ENCODE measurements at regions not wholly inside any gene's neighbourhood (a gene's known extent, or its start where the extent isn't known, plus 50 kb on each side); places are given as distances from the start of the nearest gene placed in this dataset.

DNA sequence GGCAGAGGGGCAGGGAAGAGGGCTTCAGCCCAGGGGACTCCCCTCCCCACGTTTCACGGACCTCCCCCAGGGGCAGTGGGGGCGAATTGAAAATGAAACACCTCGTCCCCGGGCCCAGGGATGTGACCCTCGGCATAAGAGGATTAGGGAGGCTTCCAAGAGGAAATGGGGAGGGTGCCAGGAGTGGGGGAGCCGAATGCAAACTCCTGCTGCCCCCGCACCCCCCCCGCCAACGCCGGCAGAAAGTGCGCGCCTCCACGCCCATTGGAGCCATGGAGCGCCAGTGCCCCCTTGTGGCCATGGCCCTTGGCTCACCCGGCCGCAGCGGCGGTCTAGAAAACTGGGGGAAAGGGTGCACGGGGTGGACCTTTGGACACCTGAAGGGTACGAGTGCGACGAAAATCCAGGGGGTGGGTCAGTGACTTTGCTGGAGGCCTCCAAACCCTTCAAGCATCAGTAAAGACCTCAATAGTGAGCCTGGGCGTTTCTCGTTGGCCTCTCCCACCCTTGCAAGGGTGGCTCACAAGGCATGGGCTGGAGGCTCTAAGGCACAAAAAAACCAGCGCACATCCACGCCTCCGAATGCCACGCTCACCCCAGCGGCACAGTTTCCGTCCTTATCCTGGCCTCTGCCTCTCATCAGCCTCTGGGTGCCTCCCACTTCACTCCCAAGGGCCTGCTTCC is 120.8 kb upstream of the PJA1 start (continued):
- TF ChIP-seq, protein P1, sequence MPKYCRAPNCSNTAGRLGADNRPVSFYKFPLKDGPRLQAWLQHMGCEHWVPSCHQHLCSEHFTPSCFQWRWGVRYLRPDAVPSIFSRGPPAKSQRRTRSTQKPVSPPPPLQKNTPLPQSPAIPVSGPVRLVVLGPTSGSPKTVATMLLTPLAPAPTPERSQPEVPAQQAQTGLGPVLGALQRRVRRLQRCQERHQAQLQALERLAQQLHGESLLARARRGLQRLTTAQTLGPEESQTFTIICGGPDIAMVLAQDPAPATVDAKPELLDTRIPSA (CRISPR knock-in tag; IDR thresholded peaks at IDR 0.05; ENCODE audit: borderline replicate concordance): no peak
- TF ChIP-seq XRCC5 (optimal IDR thresholded peaks at IDR 0.05; ENCODE audit: low read length): no peak
- TF ChIP-seq MYPOP (CRISPR knock-in tag; IDR thresholded peaks at IDR 0.05): no peak
- no peak for TF ChIP-seq ATAD3A (CRISPR knock-in tag; IDR thresholded peaks at IDR 0.05)
- TF ChIP-seq HNF4A (CRISPR knock-in tag; IDR thresholded peaks at IDR 0.05): peak; percentile 18; the same call in 1 of the 2 replicates
- TF ChIP-seq, protein P2, sequence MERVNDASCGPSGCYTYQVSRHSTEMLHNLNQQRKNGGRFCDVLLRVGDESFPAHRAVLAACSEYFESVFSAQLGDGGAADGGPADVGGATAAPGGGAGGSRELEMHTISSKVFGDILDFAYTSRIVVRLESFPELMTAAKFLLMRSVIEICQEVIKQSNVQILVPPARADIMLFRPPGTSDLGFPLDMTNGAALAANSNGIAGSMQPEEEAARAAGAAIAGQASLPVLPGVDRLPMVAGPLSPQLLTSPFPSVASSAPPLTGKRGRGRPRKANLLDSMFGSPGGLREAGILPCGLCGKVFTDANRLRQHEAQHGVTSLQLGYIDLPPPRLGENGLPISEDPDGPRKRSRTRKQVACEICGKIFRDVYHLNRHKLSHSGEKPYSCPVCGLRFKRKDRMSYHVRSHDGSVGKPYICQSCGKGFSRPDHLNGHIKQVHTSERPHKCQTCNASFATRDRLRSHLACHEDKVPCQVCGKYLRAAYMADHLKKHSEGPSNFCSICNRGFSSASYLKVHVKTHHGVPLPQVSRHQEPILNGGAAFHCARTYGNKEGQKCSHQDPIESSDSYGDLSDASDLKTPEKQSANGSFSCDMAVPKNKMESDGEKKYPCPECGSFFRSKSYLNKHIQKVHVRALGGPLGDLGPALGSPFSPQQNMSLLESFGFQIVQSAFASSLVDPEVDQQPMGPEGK (CRISPR knock-in tag; IDR thresholded peaks at IDR 0.05): peak; percentile 77

DNA sequence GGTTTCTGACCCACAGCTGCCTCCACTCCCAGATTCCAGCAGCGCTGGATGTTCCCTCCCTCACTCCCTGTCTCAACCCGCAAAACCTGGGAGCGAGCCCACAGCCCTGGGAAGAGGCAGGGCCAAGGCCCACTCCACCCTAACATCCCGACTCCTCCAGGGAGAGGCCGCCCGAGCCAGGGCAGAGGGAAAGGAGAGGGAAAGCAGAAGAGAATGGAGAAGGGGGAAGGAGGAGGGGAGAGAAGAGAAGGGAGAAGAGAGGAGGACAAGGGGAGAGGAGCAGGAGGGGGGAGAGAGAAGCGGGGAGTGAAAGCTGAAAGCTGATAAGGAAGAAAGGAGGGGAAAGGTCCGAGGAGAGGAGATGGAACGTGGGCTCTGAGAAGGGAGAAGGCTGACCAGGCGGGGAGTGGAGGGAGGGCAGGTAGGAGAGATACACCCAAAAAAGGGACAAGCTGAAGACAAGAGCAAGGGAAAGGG is 120.2 kb upstream of the PJA1 start:
- peak overlapping the region; percentile 53; the same call in 1 of the 2 replicates for H3K4me2 ChIP-seq (ENCODE audit: low read depth, low read length)
- H3K9ac ChIP-seq (ENCODE audit: insufficient read depth, low read depth, low read length): no peak overlapping the region
- FAIRE-seq (no peak), DNase-seq (ENCODE audit: low spot score) (no peak), ATAC-seq (no peak)
- no peak overlapping the region; a peak in 1 of 6 replicates for H3K4me3 ChIP-seq (replicated peaks in 1 of 3; ENCODE audit: insufficient read depth in 1 of 3, low read depth in 2 of 3, low read length in 3 of 3)
- no peaks in the 10 kb centered on the region for H3K79me2 ChIP-seq (ENCODE audit: insufficient read depth, low read length)
- ChIA-PET CTCF (ENCODE audit: low intra/inter-chr PET ratio, low total read pairs) (interaction anchor here (1.0 to 1.1 kb wide), 2 partner anchors 192 to 458 kb away, joined by 3 read pairs; no protein-coding TSS in a partner anchor), POLR2A (no interaction called here)
- WGBS (ENCODE audit: low lambda C conversion rate): 31% methylated on average over 9 of the region's 10 CpGs
- peaks cover 32% of the 10 kb centered on the region for H3K4me1 ChIP-seq (ENCODE audit: insufficient read depth, low read length)
- H3K27me3 ChIP-seq (ENCODE audit: control insufficient read depth in 1 of 2, insufficient read depth in 2 of 2, low read length in 2 of 2): no peaks in the 10 kb centered on the region
- intact Hi-C loops (cut with micrococcal nuclease; ENCODE audit: unreplicated experiment) (loop anchor here (5.0 kb wide), 1 partner anchor 553 kb away; no protein-coding TSS in a partner anchor), in situ Hi-C loops (cut with HindIII; ENCODE audit: extremely low pct_ligation_motif_present, low pct_unique_long_range_greater_than_20kb) (no loop called here)
- BruUV-seq (replicated peaks): no TSS peak
- no peak overlapping the region for H2AFZ ChIP-seq (ENCODE audit: low read length)
- H3K36me3 ChIP-seq (replicated peaks in 1 of 2; ENCODE audit: control insufficient read depth in 1 of 2, insufficient read depth in 2 of 2, low read length in 2 of 2): no peaks in the 10 kb centered on the region
- H3K9me3 ChIP-seq (ENCODE audit: low read length): no peaks in the 10 kb centered on the region
- no peaks in the 10 kb centered on the region for H4K20me1 ChIP-seq (ENCODE audit: insufficient read depth, low read length)
- no peak overlapping the region for H3K27ac ChIP-seq (ENCODE audit: extremely low read length, insufficient read depth, low read length)
- TF ChIP-seq FOXK1 (CRISPR knock-in tag; IDR thresholded peaks at IDR 0.05; ENCODE audit: borderline replicate concordance, low read depth) (no peak), TP53 (CRISPR knock-in tag; conservative IDR thresholded peaks at IDR 0.05) (no peak), HMGXB3 (CRISPR knock-in tag; IDR thresholded peaks at IDR 0.05; ENCODE audit: borderline replicate concordance) (no peak), ZNF121 (CRISPR knock-in tag; IDR thresholded peaks at IDR 0.05) (no peak), CAMTA2 (CRISPR knock-in tag; IDR thresholded peaks at IDR 0.05; ENCODE audit: borderline replicate concordance) (no peak), CEBPG (CRISPR knock-in tag; IDR thresholded peaks at IDR 0.05) (no peak), MAFG (CRISPR knock-in tag; IDR thresholded peaks at IDR 0.05) (no peak), RFX1 (IDR thresholded peaks at IDR 0.05) (no peak), SIN3B (IDR thresholded peaks at IDR 0.05; ENCODE audit: low read length) (no peak)

All from HepG2 (cell line).